ENCODE measurements at regions not wholly inside any gene's neighbourhood (a gene's known extent, or its start where the extent isn't known, plus 50 kb on each side); places are given as distances from the start of the nearest gene placed in this dataset.

GRCh38 chr7:112905950-112906349 lies 115.8 kb upstream of the TMEM168 start:
- TF ChIP-seq, protein P1, sequence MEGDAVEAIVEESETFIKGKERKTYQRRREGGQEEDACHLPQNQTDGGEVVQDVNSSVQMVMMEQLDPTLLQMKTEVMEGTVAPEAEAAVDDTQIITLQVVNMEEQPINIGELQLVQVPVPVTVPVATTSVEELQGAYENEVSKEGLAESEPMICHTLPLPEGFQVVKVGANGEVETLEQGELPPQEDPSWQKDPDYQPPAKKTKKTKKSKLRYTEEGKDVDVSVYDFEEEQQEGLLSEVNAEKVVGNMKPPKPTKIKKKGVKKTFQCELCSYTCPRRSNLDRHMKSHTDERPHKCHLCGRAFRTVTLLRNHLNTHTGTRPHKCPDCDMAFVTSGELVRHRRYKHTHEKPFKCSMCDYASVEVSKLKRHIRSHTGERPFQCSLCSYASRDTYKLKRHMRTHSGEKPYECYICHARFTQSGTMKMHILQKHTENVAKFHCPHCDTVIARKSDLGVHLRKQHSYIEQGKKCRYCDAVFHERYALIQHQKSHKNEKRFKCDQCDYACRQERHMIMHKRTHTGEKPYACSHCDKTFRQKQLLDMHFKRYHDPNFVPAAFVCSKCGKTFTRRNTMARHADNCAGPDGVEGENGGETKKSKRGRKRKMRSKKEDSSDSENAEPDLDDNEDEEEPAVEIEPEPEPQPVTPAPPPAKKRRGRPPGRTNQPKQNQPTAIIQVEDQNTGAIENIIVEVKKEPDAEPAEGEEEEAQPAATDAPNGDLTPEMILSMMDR (IDR thresholded peaks at IDR 0.05), result no peak
- TF ChIP-seq EZH2phosphoT487 (IDR thresholded peaks at IDR 0.05) (no peak), EZH2 (IDR thresholded peaks at IDR 0.05) (no peak)
